Fibroblast of peridontal ligament (primary cell): ENCODE measurements at regions not wholly inside any gene's neighbourhood (a gene's known extent, or its start where the extent isn't known, plus 50 kb on each side); places are given as distances from the start of the nearest gene placed in this dataset.
"Not testable (repeated sequence)": the region's sequence is repeated elsewhere in the genome, so short reads cannot be mapped to it uniquely, and the experiment has no call there.

Experiments
- DNase-seq: peaks from one replicate; pipeline ENCODE4 v3.0.0-alpha.2; 2010; ENCODE audit errors: extremely low read depth

GRCh38 chr18:78875016-78875777, 104.4 kb upstream of the SALL3 start:
- no peak for DNase-seq

- no peak for DNase-seq
These were observed 103.6 kb upstream of the SALL3 start for GRCh38 chr18:78875778-78876650.

- DNase-seq: no peak
These were observed 102.8 kb upstream of the SALL3 start for GRCh38 chr18:78876868-78877267.

GRCh38 chr18:78878335-78878734, 101.3 kb upstream of the SALL3 start:
- no peak for DNase-seq

GRCh38 chr18:78879072-78879883, 100.3 kb upstream of the SALL3 start:
- not testable (repeated sequence) for DNase-seq

GRCh38 chr18:78882585-78882984, 97.0 kb upstream of the SALL3 start:
- DNase-seq: no peak

GRCh38 chr18:78883501-78883900, 96.1 kb upstream of the SALL3 start:
- DNase-seq: no peak

- no peak for DNase-seq
These were observed 95.1 kb upstream of the SALL3 start for GRCh38 chr18:78884502-78884901.

- DNase-seq: no peak
These were observed 90.4 kb upstream of the SALL3 start for GRCh38 chr18:78889250-78889649.

GRCh38 chr18:78890388-78890787, 89.2 kb upstream of the SALL3 start:
- DNase-seq: no peak

- DNase-seq: no peak
These were observed 88.3 kb upstream of the SALL3 start for GRCh38 chr18:78891185-78891762.

- DNase-seq: no peak
These were observed 87.4 kb upstream of the SALL3 start for GRCh38 chr18:78892177-78892576.

GRCh38 chr18:78892721-78893120, 86.9 kb upstream of the SALL3 start:
- no peak for DNase-seq

- DNase-seq: no peak
These were observed 86.2 kb upstream of the SALL3 start for GRCh38 chr18:78893281-78894032.

- no peak for DNase-seq
These were observed 85.6 kb upstream of the SALL3 start for GRCh38 chr18:78894033-78894305.

GRCh38 chr18:78895207-78896001, 84.2 kb upstream of the SALL3 start:
- DNase-seq: no peak

GRCh38 chr18:78896111-78896905, 83.3 kb upstream of the SALL3 start:
- no peak for DNase-seq

- no peak for DNase-seq
These were observed 81.6 kb upstream of the SALL3 start for GRCh38 chr18:78898066-78898465.

GRCh38 chr18:78898635-78899034, 81.0 kb upstream of the SALL3 start:
- DNase-seq: no peak

- DNase-seq: no peak
These were observed 80.4 kb upstream of the SALL3 start for GRCh38 chr18:78899241-78899640.
